HG02610 (cell line): ENCODE measurements at regions not wholly inside any gene's neighbourhood (a gene's known extent, or its start where the extent isn't known, plus 50 kb on each side); places are given as distances from the start of the nearest gene placed in this dataset.
"Not testable (repeated sequence)": the region's sequence is repeated elsewhere in the genome, so short reads cannot be mapped to it uniquely, and the experiment has no call there.

Experiments used
- ATAC-seq: cut with Tn5 transposase; IDR thresholded peaks from one replicate; pipeline ENCODE4 v1.9.1; 2021; ENCODE audit warnings: mild to moderate bottlenecking, moderate library complexity; ENCODE audit not compliant: unreplicated experiment

DNA sequence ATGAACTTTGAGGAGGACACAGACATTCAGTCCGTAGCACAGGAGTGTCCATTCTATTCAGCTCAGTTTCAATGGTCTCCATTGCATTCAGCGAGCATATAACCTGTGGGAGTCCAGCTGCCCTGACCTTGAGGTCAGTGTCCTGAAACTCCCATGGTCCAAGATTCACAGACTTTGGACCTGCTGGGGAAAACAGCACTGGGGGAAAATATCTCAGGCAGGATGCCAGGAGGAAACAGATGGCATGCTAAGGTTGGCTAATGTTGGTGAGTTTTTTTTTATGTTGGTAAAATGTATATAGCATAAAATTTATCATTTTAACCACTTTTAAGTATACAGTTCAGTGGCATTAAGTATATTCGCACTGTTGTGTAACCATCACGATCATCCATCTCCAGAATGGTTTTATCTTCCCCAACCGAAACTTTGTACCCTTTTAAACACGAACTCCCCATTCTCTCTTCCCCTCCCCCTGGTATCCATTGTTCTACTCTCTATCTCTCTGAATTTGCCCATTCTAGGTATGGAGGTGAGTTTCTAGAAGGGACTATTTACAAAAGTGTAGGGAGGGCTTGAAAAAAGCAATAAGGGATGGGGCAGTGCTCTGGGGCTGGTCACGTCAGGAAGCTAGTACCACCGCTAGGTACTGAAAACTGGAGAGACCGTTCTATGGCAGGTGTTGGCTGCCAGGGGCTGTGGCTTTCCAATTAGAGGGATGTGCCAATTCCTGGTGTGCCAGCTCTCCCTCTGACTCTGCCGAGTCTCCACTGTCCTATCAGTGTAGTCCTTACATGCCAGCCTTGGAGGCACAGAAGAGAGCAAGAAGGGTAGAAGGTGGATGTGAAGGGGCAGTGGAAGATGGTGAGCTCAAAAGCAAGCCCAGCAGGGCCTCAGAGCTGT lies 85.3 kb downstream of the FOXD2 start:
- no peak for ATAC-seq

DNA sequence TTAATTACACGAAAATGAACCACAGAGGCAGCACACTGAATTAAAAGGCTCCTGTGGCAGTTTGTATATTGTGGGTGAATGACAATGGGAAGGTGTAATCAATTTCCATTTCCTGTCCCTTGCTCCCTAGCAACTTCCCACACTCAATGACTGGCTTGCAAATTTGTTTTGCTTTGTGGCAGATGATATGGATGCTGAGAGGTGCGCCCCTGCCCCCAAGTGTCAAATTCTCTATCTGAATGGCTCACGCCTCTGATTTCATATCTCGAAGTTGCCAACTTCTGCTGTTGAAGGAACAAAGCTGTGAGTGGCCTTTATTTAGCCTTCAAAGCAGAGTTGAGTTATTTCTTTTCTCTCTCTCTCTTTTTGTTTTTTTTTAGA lies 86.0 kb downstream of the FOXD2 start:
- ATAC-seq: no peak

DNA sequence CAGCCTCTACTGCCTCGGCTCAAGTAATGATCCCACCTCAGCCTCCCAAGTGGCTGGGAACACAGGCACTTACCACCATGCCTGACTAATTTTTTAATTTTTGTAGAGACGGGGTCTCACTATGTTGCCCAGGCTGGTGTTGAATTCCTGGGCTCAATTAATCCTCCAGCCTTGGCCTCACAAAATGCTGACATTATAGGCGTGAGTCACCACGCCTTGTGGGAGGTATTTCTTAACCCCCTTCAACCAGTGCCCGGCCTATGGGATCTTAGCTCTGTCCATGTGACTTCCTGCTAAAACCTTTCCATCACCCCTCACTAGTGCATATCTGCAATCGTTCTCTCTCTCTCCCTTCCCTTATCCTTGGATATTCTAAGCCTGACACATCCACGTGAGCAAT lies 86.4 kb downstream of the FOXD2 start:
- ATAC-seq: no peak

DNA sequence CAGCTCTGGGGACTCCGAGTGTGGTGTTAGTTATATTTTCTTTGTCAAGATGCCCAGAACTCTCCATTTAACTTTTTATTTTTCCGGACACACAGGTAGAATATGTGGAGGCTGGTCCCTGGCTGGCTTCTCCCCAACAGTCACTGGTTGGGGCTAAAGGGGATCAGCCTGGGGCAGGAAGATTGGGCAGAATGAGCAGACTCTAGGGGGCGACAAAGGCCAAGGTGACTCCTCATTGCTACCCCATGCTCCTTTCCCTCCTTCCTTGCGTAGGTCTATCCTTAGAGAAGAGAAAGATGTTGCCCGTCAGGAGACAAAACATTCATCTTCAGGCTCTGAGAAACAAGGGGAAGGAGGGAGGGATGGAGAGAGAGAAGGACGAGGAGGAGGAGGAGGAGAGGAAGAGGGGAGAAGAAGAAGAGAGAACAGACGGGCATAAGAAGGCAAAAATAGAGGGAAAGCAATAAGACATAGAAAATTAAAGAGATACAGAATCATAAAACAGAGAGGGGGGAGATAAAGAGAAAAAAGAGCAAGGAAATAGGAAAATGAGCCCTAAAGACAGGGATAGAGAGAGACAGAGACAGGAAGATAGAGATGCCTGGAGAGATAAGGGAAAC lies 89.9 kb downstream of the FOXD2 start:
- no peak for ATAC-seq

DNA sequence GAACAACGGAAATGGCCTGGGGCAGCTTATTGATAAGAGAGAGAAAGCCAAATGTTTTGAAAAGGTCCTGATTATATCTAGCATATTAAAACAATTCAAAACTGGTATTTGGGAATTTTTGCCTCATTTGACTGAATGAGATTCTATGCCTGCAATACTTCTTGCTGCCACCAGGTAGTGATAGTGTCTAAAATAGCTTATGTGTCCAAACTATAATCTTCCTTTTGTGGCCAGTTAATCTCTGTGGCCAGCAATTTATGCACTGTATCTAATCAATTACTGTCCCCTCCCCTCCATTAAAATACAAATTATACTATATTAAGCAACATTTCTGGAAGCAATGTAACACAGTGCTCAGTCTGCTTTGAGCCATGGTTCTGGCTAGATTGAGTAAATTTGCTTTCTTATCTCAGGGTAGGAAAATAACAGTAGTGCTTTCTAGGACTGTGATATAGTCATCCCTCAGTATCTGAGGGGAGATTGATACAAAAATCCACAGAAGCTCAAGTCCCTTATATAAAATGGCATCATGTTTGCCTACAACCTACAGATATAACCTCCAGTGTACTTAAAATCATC lies 91.8 kb downstream of the FOXD2 start:
- ATAC-seq: no peak

GRCh38 chr1:47532921-47533792 lies 95.3 kb downstream of the FOXD2 start:
- ATAC-seq: no peak

- no peak for ATAC-seq
Observed at GRCh38 chr1:47533793-47534328, 96.0 kb downstream of the FOXD2 start.

- no peak for ATAC-seq
Observed at GRCh38 chr1:47534436-47534835, 96.6 kb downstream of the FOXD2 start.

- ATAC-seq: no peak
Observed at GRCh38 chr1:47536646-47537118, 98.8 kb downstream of the FOXD2 start.

- ATAC-seq: no peak
Observed at GRCh38 chr1:47537268-47537667, 99.4 kb downstream of the FOXD2 start.

DNA sequence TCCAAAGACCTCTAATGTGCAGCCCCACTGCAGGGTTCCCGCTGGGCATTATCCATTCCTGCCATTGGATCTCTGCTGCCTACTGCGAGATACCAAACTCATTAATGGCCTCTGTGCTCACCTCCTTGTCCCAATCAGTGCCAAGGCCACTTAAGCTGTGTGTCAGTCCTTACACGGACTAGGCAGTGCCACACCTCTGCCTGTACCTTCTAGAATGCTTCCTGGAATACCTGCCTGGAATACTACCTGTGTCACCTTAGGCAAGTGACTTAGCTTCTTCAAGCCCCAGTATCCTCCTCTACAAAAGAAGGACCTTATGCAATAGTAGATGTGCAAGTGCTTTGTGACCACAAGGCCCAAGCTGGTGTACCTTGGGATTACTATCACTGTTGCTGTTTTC lies 100.1 kb downstream of the FOXD2 start:
- ATAC-seq: no peak

DNA sequence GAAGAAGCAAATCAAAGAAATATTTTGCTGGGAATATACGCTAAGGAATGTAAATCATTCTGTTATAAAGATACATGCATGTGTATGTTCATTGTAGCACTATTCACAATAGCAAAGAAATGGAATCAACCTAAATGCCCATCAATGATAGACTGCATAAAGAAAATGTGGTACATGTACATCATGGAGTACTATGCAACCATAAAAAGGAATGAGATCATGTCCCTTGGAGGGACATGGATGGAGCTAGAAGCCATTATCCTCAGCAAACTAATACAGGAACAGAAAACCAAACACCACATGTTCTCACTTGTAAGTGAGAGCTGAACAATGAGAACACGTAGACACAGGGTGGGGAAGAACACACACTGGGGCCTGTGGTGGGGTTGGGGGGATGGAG lies 100.7 kb downstream of the FOXD2 start:
- ATAC-seq: not testable (repeated sequence)

DNA sequence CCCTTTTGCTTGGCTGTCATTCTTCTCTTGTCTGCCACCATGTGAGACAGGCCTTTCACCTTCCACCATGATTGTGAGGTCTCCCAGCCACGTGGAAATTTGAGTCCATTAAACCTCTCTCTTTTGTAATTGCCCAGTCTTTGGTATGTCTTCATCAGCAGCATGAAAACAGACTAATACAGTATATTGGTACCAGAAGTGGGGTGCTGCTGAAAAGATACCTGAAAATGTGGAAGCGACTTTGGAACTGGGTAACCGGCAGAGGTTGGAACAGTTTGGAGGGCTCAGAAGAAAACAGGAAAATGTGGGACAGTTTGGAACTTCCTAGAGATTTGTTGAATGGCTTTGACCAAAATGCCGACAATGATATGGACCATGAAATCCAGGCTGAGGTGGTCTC lies 103.9 kb downstream of the FOXD2 start:
- not testable (repeated sequence) for ATAC-seq

DNA sequence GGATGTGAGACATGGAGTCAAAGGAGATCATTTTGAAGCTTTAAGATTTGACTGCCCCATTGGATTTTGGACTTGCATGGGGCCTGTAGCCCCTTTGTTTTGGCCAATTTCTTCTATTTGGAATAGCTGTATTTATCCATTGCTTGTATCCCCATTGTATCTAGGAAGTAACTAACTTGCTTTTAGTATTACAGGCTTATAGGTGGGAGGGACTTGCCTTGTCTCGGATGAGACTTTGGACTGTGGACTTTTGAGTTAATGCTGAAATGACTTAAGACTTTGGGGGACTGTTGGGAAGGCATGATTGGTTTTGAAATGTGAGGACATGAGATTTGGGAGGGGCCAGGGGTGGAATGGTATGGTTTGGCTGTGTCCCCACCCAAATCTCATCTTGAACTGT lies 105.2 kb downstream of the FOXD2 start:
- not testable (repeated sequence) for ATAC-seq

DNA sequence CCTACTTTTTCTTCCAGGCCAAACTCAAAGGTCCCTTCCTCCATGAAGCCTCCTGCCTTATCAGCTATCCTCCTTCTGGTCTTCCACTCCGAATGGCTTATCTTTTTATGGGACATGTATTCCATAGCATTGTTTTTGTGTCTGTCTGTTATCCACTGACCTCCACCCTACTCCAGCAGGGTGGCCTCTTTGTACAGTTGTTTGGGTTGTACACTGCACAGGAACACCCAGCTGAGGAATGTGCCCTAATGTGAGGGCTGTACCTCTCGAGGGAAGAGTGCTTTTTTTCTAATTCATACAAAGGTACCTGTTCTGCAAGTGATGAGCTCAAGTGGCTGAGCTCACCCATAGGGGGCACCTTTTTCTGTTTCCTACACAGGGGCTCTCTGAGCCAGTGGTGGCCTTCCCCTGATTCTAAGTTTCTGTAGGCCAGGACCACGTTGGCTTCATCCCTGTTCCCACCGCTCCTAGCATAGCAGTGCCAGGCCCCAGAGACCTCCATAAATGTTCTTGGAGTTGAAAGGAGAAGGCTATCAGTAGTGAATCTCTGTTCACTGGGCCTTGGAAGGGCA lies 108.2 kb downstream of the FOXD2 start:
- ATAC-seq: no peak

GRCh38 chr1:47547753-47548573 lies 110.1 kb downstream of the FOXD2 start:
- no peak for ATAC-seq

DNA sequence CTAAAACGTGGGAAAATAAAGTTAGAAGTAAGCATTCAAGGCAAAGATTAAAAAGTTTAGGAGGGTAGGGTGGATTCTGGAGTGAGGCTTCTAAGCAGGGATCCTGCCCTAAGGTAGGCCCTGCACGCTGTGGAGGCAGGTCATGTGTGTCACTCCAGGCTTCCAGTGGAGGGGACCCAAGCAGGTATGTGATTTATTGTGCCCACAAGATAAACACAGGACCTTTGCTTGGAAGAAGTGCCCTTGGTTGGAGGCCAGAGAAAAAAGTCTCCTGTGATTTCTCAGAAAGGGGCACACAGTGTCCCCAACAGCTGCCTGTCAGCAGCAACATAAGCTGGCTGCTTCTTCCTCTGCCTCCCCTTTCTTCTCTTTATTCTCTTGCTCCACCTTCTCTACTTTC lies 110.8 kb downstream of the FOXD2 start:
- no peak for ATAC-seq

DNA sequence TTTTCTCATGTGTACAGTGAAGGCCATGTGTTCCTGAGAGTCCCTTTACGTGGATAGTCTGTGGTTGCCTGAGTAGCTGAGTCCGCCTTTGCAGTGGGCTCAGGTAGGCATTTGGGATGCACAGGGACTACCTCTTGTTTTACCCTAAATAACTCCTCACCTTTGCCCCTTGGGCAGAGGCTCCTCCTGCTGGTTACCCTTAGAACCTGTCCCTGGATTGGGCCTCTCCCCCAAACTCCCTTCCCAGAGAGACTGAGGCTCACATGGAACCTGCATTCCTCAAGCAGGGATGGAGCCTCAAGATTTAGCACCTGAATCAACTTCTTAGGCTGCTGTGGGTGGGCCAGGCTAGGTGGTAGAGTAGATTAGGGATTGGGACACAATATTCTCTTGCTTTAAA lies 111.7 kb downstream of the FOXD2 start:
- ATAC-seq: no peak

DNA sequence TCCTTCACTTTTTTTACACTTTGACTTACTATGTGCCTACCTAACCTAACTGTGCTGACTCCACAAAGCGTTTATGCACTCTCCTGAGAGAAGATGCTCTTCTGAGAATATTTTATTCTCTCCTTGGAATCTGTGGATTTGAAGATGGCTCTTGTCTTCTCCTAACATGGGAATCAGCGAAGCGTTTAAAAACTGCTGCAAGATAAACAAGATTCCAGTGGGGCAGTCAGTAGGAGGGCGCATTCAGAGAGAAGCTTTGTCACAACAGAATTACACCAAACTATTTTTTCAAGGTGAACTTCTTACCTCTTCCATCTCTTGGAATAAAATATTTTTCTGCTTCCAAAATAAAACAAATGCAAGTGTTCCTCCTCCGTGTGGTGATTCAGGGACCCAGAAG lies 113.1 kb downstream of the FOXD2 start:
- no peak for ATAC-seq
